GM10266 (cell line): ENCODE measurements at regions not wholly inside any gene's neighbourhood (a gene's known extent, or its start where the extent isn't known, plus 50 kb on each side); places are given as distances from the start of the nearest gene placed in this dataset.

Experiments used
- DNase-seq: peaks from one replicate; pipeline ENCODE4 v3.0.0; 2012; ENCODE audit errors: extremely low spot score
- CTCF ChIP-seq: IDR thresholded peaks from 2 replicates; pipeline ENCODE4 v1.5.1; 2012; ENCODE audit warnings: mild to moderate bottlenecking, low read depth; ENCODE audit not compliant: control insufficient read depth, insufficient read depth; ENCODE audit errors: missing control alignments

DNA sequence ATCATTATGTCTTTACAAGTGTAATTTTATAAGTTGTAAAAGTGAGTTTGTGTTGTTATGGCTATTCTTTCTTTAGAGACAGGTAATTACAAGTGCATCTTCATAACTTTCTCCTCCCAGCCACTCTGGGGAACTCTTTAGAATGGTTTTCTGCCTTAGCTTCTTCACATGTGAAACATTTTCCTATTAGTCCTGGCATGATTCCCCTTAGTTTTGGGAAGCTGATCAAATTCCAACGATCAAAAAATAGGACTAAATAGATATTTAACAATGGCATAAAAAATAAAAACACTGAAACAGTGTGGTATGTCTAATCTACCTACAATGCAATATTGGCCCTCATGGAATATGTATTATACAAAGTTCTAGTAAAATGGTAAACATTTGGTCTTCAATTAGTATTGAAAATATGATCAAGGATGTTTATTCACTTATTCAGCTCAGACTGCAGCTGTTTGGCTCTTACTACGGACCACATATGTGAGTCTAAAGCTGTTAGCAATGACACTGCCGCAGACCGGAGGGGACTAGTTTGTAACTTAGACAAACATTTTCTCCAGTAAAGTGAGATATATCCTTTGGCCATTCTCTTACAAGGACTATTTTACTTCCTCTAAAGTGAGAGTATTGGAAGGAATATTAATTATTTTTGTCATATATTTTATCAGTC lies 890.8 kb upstream of the USP15 start:
- TF ChIP-seq CTCF: no peak
- no peak for DNase-seq

DNA sequence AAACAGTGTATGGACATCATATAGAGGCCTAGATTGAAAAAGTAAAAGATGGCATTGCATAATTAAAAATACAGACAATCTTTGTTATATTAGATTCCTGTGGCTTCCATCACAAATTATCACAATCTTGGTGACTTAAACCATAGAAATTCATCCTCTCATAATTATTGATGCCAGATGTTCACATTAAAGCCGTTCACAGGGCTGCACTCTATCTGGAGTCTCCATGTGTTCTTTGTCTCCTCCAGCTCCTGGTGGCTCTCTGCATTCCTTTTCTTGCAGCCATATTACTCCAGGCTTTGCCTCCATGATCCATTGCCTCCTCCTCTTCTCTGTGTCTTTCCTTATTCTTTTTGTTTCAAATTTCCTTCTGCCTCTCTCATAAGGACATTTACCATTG lies 875.7 kb upstream of the USP15 start:
- DNase-seq: no peak
- TF ChIP-seq CTCF: no peak

DNA sequence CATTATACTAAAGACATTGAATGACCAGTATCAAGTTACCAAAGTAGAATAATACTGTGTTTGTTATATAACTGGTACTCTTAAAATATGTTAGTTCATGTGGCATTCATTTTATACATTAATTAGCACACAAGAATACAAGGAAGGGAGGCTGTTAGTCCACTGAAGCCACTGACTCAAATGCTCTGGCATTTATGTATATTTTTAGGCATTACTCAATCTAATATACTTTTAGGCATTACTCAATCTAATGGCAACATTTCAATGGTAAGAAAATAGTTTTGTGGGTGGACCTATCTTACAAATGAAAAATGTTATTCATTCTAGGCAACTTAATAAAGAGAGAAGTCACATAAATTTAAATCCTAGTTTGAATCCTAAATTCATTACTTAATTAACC lies 874.4 kb upstream of the USP15 start:
- DNase-seq: no peak
- TF ChIP-seq CTCF: no peak

DNA sequence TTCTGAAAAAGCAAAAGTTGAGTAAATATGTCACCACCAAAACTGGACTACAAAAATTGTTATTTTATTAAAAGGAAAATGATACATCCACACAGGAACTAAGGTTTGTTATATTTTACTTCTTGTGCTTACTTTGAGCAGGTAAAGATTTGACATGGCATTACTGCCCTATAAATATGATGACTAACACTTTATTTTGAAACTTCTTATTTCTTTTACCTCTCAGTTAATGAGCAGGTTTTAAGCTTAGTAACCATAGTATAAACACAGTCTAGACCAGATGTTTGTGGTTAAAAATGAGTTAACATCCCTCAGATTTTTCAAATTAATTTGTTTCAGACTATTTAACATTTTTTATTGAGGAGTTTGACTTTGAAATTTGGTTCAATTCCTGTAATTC lies 862.5 kb upstream of the USP15 start:
- TF ChIP-seq CTCF: no peak

GRCh38 chr12:61412201-61412600 lies 848.0 kb upstream of the USP15 start:
- TF ChIP-seq CTCF: no peak
- no peak for DNase-seq

More for the DNA sequence above, 862.5 kb upstream of the USP15 start:
- no peak for DNase-seq

GRCh38 chr12:61414470-61414869 lies 845.7 kb upstream of the USP15 start:
- no peak for DNase-seq
- TF ChIP-seq CTCF: no peak

GRCh38 chr12:61422786-61423185 lies 837.4 kb upstream of the USP15 start:
- DNase-seq: no peak
- no peak for TF ChIP-seq CTCF
